Progenitor cell of endocrine pancreas (in vitro differentiated cells): ENCODE measurements at regions not wholly inside any gene's neighbourhood (a gene's known extent, or its start where the extent isn't known, plus 50 kb on each side); places are given as distances from the start of the nearest gene placed in this dataset.

Source experiments
- DNase-seq: peaks from one replicate; pipeline ENCODE4 v3.0.0; 2021; ENCODE audit warnings: low spot score; ENCODE audit not compliant: unreplicated experiment
- H3K27ac Mint-ChIP-seq: 2 replicates; pipeline ENCODE4 v1.8.0; 2021; ENCODE audit warnings: mild to moderate bottlenecking, moderate library complexity, mixed read lengths
- H3K27me3 Mint-ChIP-seq: 2 replicates; pipeline ENCODE4 v1.8.0; 2021; ENCODE audit warnings: mixed read lengths
- H3K36me3 Mint-ChIP-seq: 2 replicates; pipeline ENCODE4 v1.8.0; 2022; ENCODE audit warnings: mixed read lengths; ENCODE audit not compliant: insufficient read depth
- H3K4me1 Mint-ChIP-seq: 2 replicates; pipeline ENCODE4 v1.8.0; 2021; ENCODE audit warnings: low read depth, mixed read lengths
- H3K4me3 Mint-ChIP-seq: 2 replicates; pipeline ENCODE4 v1.8.0; 2021; ENCODE audit warnings: low read depth, mild to moderate bottlenecking, moderate library complexity, mixed read lengths
- H3K9me3 Mint-ChIP-seq: 2 replicates; pipeline ENCODE4 v1.8.0; 2021; ENCODE audit warnings: low read depth, mixed read lengths
- TF ChIP-seq, protein P1 (sequence below): fragments of 200-600 bp; sonication (generic); IDR thresholded peaks from one replicate; pipeline ENCODE4 v1.5.0; 2021; ENCODE audit warnings: antibody characterized with exemption, mild to moderate bottlenecking; ENCODE audit not compliant: unreplicated experiment

- peaks cover 8% of the 10 kb centered on the region for H3K9me3 Mint-ChIP-seq
- DNase-seq, result no peak
- TF ChIP-seq, protein P1, sequence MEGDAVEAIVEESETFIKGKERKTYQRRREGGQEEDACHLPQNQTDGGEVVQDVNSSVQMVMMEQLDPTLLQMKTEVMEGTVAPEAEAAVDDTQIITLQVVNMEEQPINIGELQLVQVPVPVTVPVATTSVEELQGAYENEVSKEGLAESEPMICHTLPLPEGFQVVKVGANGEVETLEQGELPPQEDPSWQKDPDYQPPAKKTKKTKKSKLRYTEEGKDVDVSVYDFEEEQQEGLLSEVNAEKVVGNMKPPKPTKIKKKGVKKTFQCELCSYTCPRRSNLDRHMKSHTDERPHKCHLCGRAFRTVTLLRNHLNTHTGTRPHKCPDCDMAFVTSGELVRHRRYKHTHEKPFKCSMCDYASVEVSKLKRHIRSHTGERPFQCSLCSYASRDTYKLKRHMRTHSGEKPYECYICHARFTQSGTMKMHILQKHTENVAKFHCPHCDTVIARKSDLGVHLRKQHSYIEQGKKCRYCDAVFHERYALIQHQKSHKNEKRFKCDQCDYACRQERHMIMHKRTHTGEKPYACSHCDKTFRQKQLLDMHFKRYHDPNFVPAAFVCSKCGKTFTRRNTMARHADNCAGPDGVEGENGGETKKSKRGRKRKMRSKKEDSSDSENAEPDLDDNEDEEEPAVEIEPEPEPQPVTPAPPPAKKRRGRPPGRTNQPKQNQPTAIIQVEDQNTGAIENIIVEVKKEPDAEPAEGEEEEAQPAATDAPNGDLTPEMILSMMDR, result no peak
- H3K4me1 Mint-ChIP-seq, result peaks cover 2% of the 10 kb centered on the region
- no peaks in the 10 kb centered on the region for H3K27me3 Mint-ChIP-seq
- no peak overlapping the region for H3K4me3 Mint-ChIP-seq
- no peaks in the 10 kb centered on the region for H3K36me3 Mint-ChIP-seq
- no peak overlapping the region for H3K27ac Mint-ChIP-seq
These were observed 111.1 kb upstream of the DUSP22 start for GRCh38 chr6:181049-181654.

GRCh38 chr6:183668-184067, 108.6 kb upstream of the DUSP22 start:
- Mint-ChIP-seq H3K4me1 (peaks cover 20% of the 10 kb centered on the region), H3K36me3 (no peaks in the 10 kb centered on the region), H3K27ac (no peak overlapping the region), H3K27me3 (no peaks in the 10 kb centered on the region), H3K4me3 (no peak overlapping the region), H3K9me3 (peaks cover 2% of the 10 kb centered on the region)
- TF ChIP-seq, protein P1, result no peak
- DNase-seq, result no peak

DNA sequence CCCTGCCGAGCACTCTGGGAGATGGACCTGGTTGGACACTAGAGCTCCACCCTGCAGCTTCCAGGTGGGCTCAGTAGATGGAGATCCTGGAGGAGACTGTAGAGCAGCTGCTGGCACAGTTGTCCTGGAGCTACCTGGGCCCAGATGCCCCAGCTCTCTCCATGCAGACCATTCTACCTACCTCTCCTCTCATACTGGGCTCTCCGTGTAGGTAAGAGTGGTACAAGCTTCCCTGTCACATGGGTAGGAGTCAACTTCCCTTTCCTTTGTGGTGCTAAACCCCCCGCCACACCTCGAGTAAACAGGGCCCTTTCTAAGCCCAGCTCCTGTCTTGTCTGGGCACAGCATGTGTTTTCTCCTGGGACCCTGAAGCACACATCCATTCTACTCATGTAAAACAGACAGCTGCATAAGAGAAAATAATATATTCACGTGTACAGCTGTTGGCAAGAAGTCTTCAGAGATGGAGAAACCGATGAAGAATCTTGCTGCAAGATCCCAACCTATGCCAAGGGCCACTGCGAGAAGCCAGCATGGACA, 108.1 kb upstream of the DUSP22 start:
- Mint-ChIP-seq H3K27ac (peak overlapping the region; percentile 24), H3K4me1 (peaks cover 20% of the 10 kb centered on the region), H3K9me3 (no peaks in the 10 kb centered on the region), H3K27me3 (no peaks in the 10 kb centered on the region), H3K36me3 (no peaks in the 10 kb centered on the region), H3K4me3 (no peak overlapping the region)
- TF ChIP-seq, protein P1, result no peak
- DNase-seq, result no peak

DNA sequence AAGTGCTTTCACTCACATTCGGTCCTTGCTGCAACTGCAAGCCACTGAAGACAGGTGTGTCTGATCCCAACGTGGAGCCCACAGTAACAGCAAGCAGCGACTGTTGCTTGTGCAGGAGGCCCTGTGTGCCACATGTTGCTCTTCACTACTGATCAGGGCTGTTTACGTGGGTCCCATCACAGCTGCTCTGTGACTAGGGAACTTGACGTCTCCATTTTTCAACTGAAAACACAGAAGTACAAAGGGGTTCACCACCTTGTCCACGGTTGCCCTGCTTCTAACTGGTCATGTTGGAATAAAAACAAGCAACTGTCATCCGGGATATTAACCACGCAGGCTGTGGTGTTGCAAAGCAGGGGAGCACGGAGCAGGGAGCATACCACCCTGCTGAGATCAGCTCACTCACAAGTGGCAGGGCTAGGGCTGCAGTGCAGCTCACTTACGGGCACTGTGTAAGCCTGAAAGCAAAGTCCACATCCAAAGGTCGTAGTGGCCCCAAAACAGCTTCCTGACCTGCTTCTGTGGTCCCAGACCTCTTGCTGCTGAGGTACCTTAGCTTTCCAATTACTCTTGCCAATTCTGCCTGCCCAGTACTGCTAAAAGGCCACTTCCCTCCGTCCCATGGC, 105.8 kb upstream of the DUSP22 start:
- Mint-ChIP-seq H3K36me3 (no peaks in the 10 kb centered on the region), H3K4me3 (no peak overlapping the region), H3K9me3 (no peaks in the 10 kb centered on the region), H3K27ac (peak overlapping the region; percentile 70), H3K27me3 (no peaks in the 10 kb centered on the region), H3K4me1 (peaks cover 20% of the 10 kb centered on the region)
- TF ChIP-seq, protein P1, result no peak
- no peak for DNase-seq

GRCh38 chr6:187210-187861, 105.0 kb upstream of the DUSP22 start:
- Mint-ChIP-seq H3K4me3 (peak overlapping the region; percentile 33), H3K4me1 (peaks cover 20% of the 10 kb centered on the region), H3K27ac (peak overlapping the region; percentile 70), H3K36me3 (no peaks in the 10 kb centered on the region), H3K9me3 (no peaks in the 10 kb centered on the region), H3K27me3 (no peaks in the 10 kb centered on the region)
- TF ChIP-seq, protein P1, result no peak
- no peak for DNase-seq
